ENCODE measurements at regions not wholly inside any gene's neighbourhood (a gene's known extent, or its start where the extent isn't known, plus 50 kb on each side); places are given as distances from the start of the nearest gene placed in this dataset.

- TF ChIP-seq POLR2AphosphoS5 (IDR thresholded peaks at IDR 0.05; ENCODE audit: low read depth) (no peak), CTCF (IDR thresholded peaks at IDR 0.05; ENCODE audit: insufficient read depth, low read length) (no peak), REST (IDR thresholded peaks at IDR 0.05; ENCODE audit: insufficient replicate concordance, low read depth) (no peak), GABPA (IDR thresholded peaks at IDR 0.05; ENCODE audit: low read depth) (no peak)
These were observed 1278.7 kb downstream of the CDH12 start for GRCh38 chr5:21574438-21574837.
